GM12865 (cell line): ENCODE measurements at regions not wholly inside any gene's neighbourhood (a gene's known extent, or its start where the extent isn't known, plus 50 kb on each side); places are given as distances from the start of the nearest gene placed in this dataset.

Experiments used
- DNase-seq: peaks from one replicate; pipeline ENCODE4 v3.0.0; 2010; ENCODE audit warnings: low read depth
- H3K4me3 ChIP-seq: 2 replicates; pipeline ENCODE4 v1.5.1; 2011; ENCODE audit warnings: mild to moderate bottlenecking, low read depth, low read length, control low read depth
- TF ChIP-seq, protein P1 (sequence below): IDR thresholded peaks from 2 replicates; pipeline ENCODE4 v1.5.1; 2011; ENCODE audit warnings: low read length, control low read depth, low read depth, inconsistent platforms; ENCODE audit not compliant: insufficient read depth; ENCODE audit errors: missing control alignments

DNA sequence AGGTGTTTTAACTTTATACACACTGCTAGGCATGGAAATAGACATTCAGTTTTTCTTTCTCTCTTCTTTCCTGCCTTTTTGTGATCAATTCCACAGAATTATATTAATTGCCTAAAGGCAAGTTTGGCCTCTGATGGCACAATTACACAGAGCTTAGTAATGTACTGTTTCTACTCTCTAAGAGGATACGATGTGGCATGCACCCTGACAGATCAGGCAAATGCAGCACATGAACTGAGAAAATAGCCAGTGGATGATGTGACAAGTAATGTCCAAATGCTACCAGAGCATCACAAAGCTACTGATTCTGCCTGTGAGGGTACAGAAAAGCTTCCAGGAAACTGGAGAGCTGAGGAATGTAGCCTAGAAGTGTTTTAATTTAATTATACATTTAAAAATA, 233.8 kb upstream of the PRR20A start:
- H3K4me3 ChIP-seq: no peak overlapping the region
- TF ChIP-seq, protein P1, sequence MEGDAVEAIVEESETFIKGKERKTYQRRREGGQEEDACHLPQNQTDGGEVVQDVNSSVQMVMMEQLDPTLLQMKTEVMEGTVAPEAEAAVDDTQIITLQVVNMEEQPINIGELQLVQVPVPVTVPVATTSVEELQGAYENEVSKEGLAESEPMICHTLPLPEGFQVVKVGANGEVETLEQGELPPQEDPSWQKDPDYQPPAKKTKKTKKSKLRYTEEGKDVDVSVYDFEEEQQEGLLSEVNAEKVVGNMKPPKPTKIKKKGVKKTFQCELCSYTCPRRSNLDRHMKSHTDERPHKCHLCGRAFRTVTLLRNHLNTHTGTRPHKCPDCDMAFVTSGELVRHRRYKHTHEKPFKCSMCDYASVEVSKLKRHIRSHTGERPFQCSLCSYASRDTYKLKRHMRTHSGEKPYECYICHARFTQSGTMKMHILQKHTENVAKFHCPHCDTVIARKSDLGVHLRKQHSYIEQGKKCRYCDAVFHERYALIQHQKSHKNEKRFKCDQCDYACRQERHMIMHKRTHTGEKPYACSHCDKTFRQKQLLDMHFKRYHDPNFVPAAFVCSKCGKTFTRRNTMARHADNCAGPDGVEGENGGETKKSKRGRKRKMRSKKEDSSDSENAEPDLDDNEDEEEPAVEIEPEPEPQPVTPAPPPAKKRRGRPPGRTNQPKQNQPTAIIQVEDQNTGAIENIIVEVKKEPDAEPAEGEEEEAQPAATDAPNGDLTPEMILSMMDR: no peak
- no peak for DNase-seq

DNA sequence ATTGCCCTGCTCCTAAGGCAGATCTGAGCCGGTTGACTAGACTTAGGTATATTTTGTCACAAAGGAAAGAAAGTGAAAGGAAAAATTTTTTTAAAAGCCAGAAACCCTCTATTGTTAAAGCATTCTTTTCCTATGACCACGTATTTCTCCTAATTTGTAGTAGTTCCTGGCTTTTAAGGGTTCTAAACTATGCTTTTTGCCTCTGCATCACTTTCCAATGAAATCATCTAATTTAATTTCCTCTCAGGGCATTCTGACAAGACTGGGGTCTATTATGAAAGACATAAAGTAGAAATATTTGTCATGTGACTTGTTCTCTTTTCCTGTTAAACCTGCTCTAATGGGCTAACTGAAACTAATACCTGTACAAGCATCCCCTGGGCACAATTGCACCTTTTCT, 233.0 kb upstream of the PRR20A start:
- no peak for DNase-seq
- no peak overlapping the region for H3K4me3 ChIP-seq
- TF ChIP-seq, protein P1: no peak

DNA sequence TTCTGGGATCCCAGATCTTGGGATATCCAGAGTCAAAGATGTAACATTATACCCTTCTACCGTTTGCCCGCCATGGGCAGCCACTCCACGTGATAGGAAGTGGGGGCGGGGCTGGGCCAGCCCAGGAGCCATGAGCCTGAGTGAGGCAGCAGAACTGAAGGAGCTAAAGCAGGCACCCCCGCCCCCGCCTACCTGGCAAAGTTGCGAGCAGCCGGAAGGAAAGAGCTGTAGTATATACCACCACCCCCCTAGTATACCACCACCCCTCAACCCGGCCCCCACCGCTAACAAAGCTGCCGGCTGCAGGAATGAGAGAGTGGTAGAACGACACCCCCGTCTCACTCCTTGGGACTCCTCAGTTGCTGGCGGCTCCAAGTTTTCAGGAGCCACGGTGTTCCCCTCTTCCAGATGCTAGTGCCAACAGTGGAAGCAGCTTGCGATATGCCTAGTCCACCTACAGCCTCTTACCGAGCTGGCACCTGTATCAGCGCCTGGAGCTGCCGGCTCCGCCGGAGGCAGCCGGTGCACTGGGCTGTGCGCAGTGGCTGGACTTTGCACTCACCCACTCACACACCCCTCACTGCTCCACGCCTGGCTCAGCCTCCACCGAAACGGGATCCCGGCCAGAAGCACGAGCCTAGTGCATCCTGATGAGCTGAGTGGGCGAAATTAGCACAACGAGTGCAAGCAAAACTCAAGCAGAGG, 230.7 kb upstream of the PRR20A start:
- no peak overlapping the region for H3K4me3 ChIP-seq
- TF ChIP-seq, protein P1: no peak
- no peak for DNase-seq

DNA sequence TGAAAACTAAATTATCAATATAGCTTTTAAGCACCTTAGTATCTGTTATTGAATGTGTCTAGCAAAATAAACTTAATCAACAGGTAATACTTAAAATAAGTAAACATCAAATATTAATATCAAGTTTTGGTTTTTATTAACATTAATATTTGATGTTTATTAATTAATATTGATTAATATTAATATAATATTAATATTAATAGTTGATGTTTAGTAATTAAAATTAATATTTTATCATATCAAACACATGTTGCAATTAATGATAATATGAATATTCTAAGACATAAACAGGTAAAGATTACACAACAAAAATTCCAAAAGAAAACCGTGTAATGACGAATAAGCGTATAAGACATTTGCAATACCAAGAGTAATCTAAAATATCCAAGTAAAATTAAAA, 222.8 kb upstream of the PRR20A start:
- DNase-seq: no peak
- TF ChIP-seq, protein P1: no peak
- H3K4me3 ChIP-seq: no peak overlapping the region

DNA sequence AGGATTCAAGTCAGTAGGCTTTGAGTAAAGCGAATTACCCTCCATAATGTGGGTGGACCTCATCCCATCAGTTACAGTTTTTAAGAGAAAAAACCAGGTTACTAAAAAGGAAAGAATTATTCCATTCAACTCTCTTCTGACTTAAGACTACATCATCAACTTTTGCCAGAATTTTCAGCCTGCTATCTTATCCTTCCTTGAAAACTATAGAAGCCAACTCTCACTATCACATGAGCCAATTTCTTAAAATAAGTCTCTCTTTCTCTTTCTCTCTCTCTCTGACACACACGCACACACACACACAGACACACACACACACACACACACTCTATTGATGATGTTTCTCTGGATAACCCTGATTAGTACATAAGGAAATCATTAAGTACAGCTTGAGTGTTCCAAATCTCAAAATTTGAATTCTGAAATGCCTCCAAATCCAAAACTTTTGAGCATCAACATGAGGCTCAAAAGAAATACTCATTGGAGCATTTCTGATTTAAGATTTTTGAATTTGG, 217.0 kb upstream of the PRR20A start:
- DNase-seq: no peak
- TF ChIP-seq, protein P1: no peak
- H3K4me3 ChIP-seq: no peak overlapping the region

DNA sequence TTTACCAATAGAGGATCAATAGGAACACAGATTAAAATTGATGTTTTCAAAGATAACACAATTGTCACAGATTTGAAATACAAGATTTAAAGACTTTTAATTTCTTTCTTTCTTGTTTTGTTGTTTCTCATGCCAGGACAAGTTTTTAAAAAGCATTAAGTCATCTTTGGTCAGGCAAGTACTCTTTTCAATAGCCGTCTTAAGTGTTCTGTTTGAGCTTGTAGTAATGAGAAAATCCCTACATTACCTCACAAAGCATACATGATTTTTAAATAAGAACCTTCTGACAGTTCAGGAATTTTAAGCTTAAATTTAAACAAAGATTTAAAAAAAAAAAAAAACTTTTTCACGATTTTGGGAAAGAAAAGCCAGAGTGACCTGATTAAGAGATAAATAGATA, 216.3 kb upstream of the PRR20A start:
- no peak overlapping the region for H3K4me3 ChIP-seq
- DNase-seq: no peak
- TF ChIP-seq, protein P1: no peak

DNA sequence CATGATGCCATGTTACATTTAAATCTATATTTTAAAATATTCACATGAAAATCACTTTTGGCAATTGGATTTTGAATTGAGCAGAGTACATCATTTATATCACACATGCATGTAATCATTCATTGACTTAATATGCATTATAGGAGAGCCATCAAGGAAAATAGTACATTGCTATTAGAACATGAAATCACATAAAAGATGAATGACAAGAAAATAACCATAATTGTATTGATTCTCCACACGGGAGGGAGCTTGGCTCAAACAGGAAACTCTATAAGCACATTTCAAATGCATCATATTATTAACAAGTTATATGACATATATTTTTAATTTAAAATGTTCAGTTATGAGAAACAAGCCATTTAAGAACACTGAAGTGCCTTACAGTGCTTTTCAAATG, 208.6 kb upstream of the PRR20A start:
- H3K4me3 ChIP-seq: no peak overlapping the region
- no peak for DNase-seq
- TF ChIP-seq, protein P1: no peak
